HG03139 (cell line): ENCODE measurements at regions not wholly inside any gene's neighbourhood (a gene's known extent, or its start where the extent isn't known, plus 50 kb on each side); places are given as distances from the start of the nearest gene placed in this dataset.

Experiments used
- ATAC-seq: cut with Tn5 transposase; IDR thresholded peaks from one replicate; pipeline ENCODE4 v1.9.1; 2021; ENCODE audit not compliant: unreplicated experiment

DNA sequence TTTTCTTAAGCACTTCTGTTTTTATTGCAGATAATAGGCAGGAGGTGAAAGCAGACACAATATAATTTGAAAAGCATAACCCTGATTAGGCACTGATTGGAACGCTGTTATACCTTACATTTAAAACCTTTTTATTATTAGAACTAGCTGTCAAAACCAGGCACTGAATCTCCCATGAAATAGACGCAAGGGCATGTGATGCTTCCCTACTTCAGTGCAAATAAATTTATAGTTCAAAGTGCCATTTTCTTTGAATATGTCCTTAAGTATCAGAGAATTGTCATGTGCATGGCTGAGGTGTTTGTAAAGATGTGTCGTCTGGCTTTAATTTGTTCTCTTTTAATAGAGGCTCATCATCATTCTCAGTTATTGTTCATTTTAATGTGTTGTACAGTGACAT is 386.0 kb downstream of the NR2F2 start:
- no peak for ATAC-seq

DNA sequence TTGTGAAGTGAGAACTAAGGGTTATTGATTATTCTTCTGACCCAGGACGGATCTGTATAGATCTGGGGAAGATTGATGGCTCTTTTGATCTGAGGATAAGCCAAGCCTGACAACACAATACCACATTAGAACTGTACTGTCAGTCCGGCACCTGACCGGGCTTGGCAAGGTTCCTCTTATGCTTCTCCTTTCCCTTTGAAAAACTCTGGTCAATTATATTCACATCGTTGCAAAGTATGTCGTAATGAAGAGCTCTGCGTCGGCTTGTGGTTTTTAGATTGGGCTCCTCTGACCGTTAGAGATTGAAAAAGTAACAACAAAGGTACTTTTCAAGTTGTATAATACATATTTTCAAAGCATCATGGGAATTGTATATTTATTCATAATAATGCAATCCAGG is 389.8 kb downstream of the NR2F2 start:
- ATAC-seq = no peak

- ATAC-seq = no peak
These were observed 390.2 kb downstream of the NR2F2 start for GRCh38 chr15:96720656-96721055.

- no peak for ATAC-seq
These were observed 398.1 kb downstream of the NR2F2 start for GRCh38 chr15:96728591-96728990.

- ATAC-seq = no peak
These were observed 402.2 kb downstream of the NR2F2 start for GRCh38 chr15:96732704-96733103.

GRCh38 chr15:96733721-96734120 is 403.2 kb downstream of the NR2F2 start:
- no peak for ATAC-seq

DNA sequence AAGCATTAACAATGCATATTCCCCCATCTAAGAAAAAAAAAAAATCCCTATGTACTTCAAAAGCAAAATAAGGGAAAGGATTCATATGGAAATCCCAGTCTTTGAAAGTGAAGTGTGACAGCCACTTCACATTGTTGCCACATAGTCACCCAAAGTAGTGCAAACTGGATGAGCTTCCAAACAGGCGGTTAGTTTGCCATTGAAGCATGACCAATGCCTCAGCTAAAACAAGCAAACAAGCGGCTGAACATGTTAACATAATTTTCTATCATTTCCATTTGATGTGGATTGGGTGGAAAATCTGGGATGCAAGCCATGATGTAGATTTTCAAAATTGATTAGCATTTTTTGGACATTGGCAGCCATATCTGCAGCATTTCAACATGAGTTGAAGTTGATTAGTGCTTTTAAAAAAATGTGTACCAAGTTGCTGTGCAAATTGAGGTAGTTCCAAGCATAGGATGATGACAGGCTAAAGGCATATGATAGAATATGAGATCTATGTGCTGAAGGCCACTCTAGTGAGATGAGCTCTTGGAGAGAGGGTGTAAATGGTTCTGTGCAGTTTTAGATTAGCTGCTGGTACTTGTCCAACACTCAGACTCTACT is 405.2 kb downstream of the NR2F2 start:
- no peak for ATAC-seq

GRCh38 chr15:96736384-96736783 is 405.9 kb downstream of the NR2F2 start:
- ATAC-seq = no peak

DNA sequence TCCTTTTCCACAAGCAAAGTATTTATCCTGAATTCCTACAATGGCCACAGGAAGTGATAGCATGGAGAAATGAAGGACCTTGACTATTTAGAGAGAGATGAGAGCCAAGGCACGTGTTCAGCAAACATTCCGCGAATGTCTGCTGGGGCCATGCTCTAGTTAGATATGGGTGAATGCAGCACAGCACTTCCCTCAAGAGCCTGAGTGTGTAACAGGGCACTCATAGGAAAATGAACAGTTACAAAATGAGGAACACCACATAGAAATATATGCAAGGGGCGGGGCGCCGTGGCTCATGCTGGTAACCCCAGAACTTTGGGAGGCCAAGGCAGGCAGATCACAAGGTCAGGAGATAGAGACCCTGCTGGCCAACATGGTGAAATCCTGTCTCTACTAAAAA is 406.9 kb downstream of the NR2F2 start:
- no peak for ATAC-seq

DNA sequence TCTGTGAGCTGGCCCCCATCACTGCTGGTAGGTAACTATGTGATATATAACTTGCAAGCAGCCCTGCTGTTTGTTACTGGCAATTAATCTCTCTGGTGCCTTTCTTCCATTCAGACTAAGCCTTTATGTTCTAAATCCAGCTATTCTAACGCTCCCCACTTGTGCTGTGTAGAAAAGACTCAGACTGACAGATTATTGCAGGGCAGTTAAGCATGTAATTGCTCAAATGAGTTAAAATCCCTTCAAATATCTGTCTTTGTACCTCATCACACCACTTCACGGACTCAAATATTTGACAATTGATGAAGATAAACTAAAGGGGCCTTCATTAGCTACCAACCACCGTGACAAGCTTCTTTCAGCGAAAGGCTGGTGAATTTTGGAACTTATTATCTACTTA is 416.2 kb downstream of the NR2F2 start:
- no peak for ATAC-seq

DNA sequence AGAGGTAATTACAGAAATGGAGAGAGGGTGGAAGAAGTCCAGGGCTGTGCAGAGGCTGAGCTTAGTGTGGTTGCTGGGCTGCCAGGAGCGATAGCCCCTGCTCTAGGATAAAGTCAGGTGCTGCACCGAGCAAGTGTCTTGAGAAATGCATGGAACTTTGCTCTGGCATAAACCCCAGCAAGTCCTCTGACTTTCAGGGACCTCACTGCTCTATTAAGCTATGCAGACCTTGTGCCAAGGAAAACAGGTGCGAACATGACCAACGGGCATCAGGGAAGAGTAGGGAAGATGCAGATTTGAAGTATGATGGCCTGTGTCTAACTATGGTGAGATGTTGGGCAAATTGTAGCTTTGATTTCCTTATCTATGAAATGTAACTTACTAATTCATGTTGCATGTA is 416.8 kb downstream of the NR2F2 start:
- no peak for ATAC-seq

GRCh38 chr15:96750361-96750760 is 419.9 kb downstream of the NR2F2 start:
- ATAC-seq = no peak

DNA sequence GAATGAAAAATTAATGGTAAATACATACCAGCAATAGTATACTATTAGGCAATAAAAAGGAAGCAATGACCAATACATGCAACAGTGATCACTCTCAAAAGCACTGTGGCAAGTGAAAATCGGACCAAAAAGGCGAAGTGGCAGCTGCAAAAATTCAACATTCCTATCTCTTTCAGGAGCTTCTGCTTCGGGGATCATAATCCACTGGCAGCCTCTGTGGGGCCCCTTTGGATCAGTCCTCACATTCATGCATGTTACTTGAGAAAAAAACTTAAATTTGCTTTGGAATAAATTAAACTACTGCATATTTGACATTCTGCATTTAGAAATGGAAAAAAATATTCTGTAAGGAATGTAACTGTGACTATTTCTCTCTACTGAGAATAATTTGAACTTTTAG is 425.6 kb downstream of the NR2F2 start:
- ATAC-seq = no peak

DNA sequence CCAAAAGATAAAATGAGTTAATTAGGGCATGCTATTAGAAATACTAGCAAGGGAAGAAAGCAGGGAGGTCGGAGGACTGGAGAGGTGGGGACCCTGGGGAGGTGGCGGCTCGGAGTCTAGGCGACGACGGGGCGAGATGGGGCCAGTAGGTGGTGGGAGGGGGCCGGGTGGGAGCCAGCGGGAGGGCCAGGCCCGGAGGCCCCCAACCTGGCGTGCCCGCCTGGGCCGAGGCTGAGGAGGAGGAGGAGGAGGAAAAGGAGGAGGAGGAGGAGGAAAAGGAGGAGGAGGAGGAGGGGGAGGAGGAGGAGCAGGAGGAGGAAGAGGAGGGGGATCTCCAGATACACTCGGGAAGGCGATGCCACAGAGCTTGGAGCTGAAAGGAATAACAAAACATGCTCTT is 426.2 kb downstream of the NR2F2 start:
- no peak for ATAC-seq

- no peak for ATAC-seq
These were observed 432.1 kb downstream of the NR2F2 start for GRCh38 chr15:96762566-96762965.

DNA sequence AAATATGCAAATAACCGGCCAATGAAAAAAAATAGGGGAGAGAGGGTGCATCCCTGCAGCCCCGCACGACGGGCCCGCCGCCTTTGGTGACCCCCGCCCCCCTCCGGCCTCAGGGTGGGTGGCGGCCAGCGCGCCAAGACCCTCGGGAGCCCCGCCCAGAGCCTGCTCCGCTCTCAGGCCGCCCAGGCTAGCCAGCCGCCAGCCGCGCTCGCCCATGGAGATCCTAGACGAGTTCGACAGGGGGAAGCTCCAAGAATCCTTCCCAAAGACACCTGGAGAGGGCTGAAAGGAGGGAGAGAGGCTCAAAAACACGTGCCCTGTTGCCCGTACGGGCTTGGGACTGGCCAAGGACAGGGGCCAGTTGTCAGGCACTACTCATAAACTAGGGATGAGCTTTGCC is 434.0 kb downstream of the NR2F2 start:
- no peak for ATAC-seq

DNA sequence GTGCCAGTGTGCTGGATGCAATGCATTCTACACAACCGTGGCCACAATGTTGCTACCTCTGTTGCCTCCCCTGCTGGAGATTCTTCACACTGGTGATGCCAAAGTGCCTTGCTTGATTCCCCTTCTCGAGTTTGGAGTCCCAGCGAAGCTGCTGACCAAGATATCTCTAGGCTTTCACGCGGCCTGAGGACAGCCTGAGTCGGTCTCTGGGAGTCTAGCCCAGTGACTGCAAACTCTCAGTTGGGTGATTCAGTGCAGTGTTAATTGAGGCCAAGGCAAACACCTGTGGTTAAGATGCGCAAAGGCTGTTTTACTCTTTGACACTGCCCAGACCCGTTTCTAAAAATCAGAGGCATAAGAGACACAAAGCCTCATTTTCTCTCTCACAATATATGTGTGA is 434.4 kb downstream of the NR2F2 start:
- ATAC-seq = no peak

DNA sequence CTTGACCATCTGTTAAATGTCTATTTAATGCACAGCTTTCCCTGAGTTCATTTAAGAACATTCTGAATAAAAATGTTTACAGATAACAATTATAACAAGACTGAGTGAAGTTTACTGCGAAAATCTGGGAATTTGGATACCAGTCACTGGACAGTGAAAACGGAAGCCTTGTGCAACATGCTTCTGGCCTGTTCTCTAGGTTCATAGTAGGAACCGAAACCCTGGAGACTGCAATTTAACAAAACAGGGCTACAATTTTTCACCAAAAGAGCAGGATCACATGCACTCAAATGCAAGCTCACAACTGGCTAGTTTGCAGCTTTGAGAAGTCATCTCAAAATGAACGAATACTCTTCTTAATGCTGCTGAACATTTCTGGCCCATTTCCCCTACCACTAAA is 435.9 kb downstream of the NR2F2 start:
- ATAC-seq = no peak

- no peak for ATAC-seq
These were observed 437.4 kb downstream of the NR2F2 start for GRCh38 chr15:96767703-96768434.

- ATAC-seq = no peak
These were observed 437.9 kb downstream of the NR2F2 start for GRCh38 chr15:96768435-96768789.

DNA sequence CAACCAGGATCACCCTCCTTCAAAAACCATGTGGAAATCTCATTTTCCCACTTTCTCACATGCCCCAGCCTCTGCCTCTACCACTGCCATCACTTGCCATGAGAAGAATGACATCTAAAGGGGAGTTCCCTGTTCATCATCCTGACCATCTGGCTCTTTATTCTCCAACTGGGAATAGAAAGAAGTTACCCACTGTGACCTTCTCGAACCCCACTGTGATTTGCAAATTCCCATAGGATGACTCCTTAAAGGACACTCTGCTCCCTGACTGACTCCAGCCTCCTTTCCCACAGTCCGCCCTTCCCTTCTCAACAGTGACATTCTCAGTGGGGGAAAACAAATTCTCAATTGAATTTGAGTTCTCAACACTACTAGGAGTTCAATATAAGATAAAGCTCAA is 440.5 kb downstream of the NR2F2 start:
- no peak for ATAC-seq

DNA sequence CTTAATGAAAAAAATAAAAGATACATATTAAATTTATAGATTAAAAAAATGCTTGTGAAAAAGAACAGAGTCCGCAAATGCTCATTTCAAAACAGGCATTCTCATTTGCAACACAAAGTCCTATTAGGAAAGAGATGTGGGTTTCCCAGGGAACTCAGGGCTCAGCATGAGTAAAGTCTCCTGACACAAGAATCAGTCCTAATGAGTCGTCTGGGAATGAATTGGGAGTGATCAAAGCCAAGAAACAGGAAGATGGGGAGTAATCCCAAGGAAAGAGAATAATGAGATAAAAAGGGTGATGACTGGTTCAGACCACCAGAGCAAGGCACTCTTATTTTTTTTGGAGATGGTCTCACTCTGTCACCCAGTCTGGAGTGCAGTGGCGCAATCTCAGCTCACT is 443.7 kb downstream of the NR2F2 start:
- no peak for ATAC-seq

DNA sequence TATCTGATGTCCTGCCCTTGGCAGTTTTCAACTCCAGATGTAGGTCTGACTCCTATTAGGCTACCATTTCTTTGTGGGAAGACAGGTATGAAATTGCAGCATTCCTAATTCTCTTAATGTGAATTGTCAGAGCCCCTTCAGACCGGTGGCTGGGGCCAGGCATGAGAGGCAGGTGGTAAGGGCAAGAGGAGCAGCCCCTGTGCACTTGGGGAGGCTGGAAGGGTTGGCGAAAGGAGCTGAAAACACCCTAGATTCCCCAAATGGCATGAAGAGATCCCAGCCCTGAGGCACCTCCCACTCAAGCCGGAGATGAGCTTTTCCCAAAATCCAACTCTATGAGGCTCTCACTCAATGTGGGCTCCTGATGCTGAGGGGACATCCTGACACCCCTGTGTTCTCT is 453.2 kb downstream of the NR2F2 start:
- no peak for ATAC-seq
